WERI-Rb-1 (cell line): ENCODE measurements at regions not wholly inside any gene's neighbourhood (a gene's known extent, or its start where the extent isn't known, plus 50 kb on each side); places are given as distances from the start of the nearest gene placed in this dataset.
A peak's percentile ranks its signal among the peaks of the same experiment; 100 is the strongest.

ENCODE experiments used
- DNase-seq: peaks from one replicate; pipeline ENCODE4 v3.0.0-alpha.2; 2020
- H3K27ac ChIP-seq: fragments of 250-450 bp; sonication (Bioruptor Pico); 2 replicates; pipeline ENCODE4 v1.5.1; 2020; ENCODE audit warnings: mild to moderate bottlenecking, moderate library complexity
- H3K27me3 ChIP-seq: fragments of 250-450 bp; sonication (Bioruptor Pico); 2 replicates; pipeline ENCODE4 v1.5.1; 2021; ENCODE audit warnings: mild to moderate bottlenecking, low read depth, moderate library complexity; ENCODE audit not compliant: insufficient read depth, severe bottlenecking
- H3K36me3 ChIP-seq: fragments of 250-450 bp; sonication (Bioruptor Pico); 2 replicates; pipeline ENCODE4 v1.5.1; 2020; ENCODE audit warnings: mild to moderate bottlenecking, moderate library complexity
- H3K4me3 ChIP-seq: 2 replicates; pipeline ENCODE4 v1.5.1; 2011; ENCODE audit warnings: low read depth, mild to moderate bottlenecking, control low read depth, low read length
- H3K9me3 ChIP-seq: fragments of 250-450 bp; sonication (Bioruptor Pico); 2 replicates; pipeline ENCODE4 v1.5.1; 2021; ENCODE audit warnings: mild to moderate bottlenecking, moderate library complexity; ENCODE audit not compliant: severe bottlenecking
- CTCF ChIP-seq: IDR thresholded peaks from 2 replicates; pipeline ENCODE4 v1.5.1; 2011; ENCODE audit warnings: low read depth, mild to moderate bottlenecking, control low read depth, inconsistent platforms, low read length

- DNase-seq, result no peak
- Histone ChIP-seq H3K4me3 (no peak overlapping the region), H3K9me3 (peaks cover 4% of the 10 kb centered on the region), H3K27me3 (no peaks in the 10 kb centered on the region), H3K36me3 (no peaks in the 10 kb centered on the region), H3K27ac (0 out of 2 replicates have a peak overlapping the region, but pooled peaks have one; percentile 6)
- TF ChIP-seq CTCF, result no peak
These were observed 133.8 kb upstream of the LCORL start for GRCh38 chr4:18155067-18156041.

GRCh38 chr4:18138076-18138665 is 116.6 kb upstream of the LCORL start:
- Histone ChIP-seq H3K9me3 (peaks cover 4% of the 10 kb centered on the region), H3K36me3 (no peaks in the 10 kb centered on the region), H3K27ac (no peak overlapping the region), H3K4me3 (no peak overlapping the region), H3K27me3 (no peaks in the 10 kb centered on the region)
- DNase-seq, result no peak
- TF ChIP-seq CTCF, result no peak

- no peak for TF ChIP-seq CTCF
- Histone ChIP-seq H3K27me3 (no peaks in the 10 kb centered on the region), H3K36me3 (no peaks in the 10 kb centered on the region)
These were observed 112.6 kb upstream of the LCORL start for GRCh38 chr4:18134111-18134510.

GRCh38 chr4:18130256-18130655 is 108.7 kb upstream of the LCORL start:
- H3K36me3 ChIP-seq, result no peaks in the 10 kb centered on the region
- no peaks in the 10 kb centered on the region for H3K27me3 ChIP-seq
- no peaks in the 10 kb centered on the region for H3K9me3 ChIP-seq
- no peak for TF ChIP-seq CTCF
- DNase-seq, result no peak
- no peak overlapping the region for H3K4me3 ChIP-seq
- no peak overlapping the region for H3K27ac ChIP-seq

More at GRCh38 chr4:18134111-18134510, 112.6 kb upstream of the LCORL start:
- no peak overlapping the region for H3K4me3 ChIP-seq
- peaks cover 4% of the 10 kb centered on the region for H3K9me3 ChIP-seq
- no peak for DNase-seq
- H3K27ac ChIP-seq, result no peak overlapping the region

GRCh38 chr4:18128241-18128640 is 106.7 kb upstream of the LCORL start:
- TF ChIP-seq CTCF, result no peak
- Histone ChIP-seq H3K4me3 (no peak overlapping the region), H3K27me3 (no peaks in the 10 kb centered on the region), H3K36me3 (no peaks in the 10 kb centered on the region), H3K9me3 (no peaks in the 10 kb centered on the region), H3K27ac (no peak overlapping the region)
- DNase-seq, result no peak
